NCI-H2171 (cell line): ENCODE measurements at regions not wholly inside any gene's neighbourhood (a gene's known extent, or its start where the extent isn't known, plus 50 kb on each side); places are given as distances from the start of the nearest gene placed in this dataset.
"Not testable (repeated sequence)": the region's sequence is repeated elsewhere in the genome, so short reads cannot be mapped to it uniquely, and the experiment has no call there.

Source experiments
- DNase-seq: peaks from one replicate; lab custom pipeline; 2025; lab: John Stamatoyannopoulos, UW

- DNase-seq: no peak
Observed at GRCh38 chr2:16726577-16726976, 60.9 kb upstream of the CYRIA start.

GRCh38 chr2:16726147-16726546 lies 60.5 kb upstream of the CYRIA start:
- DNase-seq: no peak

DNA sequence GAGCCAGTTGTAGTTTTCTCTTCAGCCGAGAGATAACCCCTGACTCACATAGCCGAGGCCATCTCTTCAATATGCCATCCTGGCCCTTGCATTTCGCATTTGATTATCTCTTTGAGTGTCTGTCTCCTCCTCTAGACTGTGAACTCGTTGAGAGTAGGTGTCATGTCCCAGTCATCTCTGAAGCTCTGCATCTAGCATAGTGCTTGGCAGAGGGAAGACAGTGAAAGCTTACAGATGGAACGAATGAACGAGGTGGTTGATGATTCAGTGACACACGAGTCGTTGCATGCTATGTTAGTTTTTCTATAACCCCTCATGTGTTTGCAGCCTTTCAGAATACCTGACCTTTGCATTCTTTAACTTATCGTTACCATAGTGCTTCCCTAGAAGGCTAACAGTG lies 59.9 kb upstream of the CYRIA start:
- no peak for DNase-seq

DNA sequence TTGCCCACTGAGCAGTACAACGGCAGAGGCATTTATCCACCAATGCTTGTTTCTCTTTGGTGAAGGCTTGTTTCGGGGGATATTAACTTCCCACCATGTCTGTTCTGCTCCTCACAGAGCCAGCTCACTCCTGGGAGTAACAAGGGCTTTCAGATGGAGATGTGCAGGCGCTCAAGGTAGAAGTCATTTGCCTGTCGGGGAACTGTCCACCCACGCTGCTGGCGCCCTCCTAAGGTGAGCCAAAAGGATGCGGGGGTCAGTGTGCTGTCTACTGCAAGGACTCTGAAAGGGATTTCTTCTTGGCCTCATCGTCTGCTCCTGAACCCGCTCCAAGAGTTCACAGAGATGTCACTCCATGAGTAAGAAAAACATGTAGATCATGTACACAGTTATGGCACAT lies 57.0 kb upstream of the CYRIA start:
- no peak for DNase-seq

- DNase-seq: no peak
Observed at GRCh38 chr2:16722126-16722525, 56.5 kb upstream of the CYRIA start.

DNA sequence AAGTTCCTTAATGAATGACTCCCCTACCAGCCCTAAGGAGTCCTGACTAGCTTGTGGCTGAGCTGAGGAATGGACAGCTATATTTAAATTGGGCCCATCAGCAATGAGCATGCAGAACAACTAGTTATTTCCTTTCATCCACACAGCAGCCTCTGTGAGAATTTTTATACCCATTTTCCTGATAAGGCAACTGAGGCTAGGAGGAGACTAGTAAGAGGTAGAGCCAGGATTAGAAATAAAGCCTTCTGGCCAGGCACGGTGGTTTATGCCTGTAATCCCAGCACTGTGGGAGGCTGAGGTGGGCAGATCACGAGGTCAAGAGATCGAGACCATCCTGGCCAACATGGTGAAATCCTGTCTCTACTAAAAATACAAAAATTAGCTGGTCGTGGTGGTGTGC lies 55.9 kb upstream of the CYRIA start:
- not testable (repeated sequence) for DNase-seq

- DNase-seq: not testable (repeated sequence)
Observed at GRCh38 chr2:16720737-16721136, 55.1 kb upstream of the CYRIA start.

- DNase-seq: no peak
Observed at GRCh38 chr2:16719485-16719808, 53.8 kb upstream of the CYRIA start.

GRCh38 chr2:16718576-16719484 lies 53.2 kb upstream of the CYRIA start:
- no peak for DNase-seq

- no peak for DNase-seq
Observed at GRCh38 chr2:16717477-16717876, 51.8 kb upstream of the CYRIA start.

- no peak for DNase-seq
Observed at GRCh38 chr2:16716944-16717343, 51.3 kb upstream of the CYRIA start.

DNA sequence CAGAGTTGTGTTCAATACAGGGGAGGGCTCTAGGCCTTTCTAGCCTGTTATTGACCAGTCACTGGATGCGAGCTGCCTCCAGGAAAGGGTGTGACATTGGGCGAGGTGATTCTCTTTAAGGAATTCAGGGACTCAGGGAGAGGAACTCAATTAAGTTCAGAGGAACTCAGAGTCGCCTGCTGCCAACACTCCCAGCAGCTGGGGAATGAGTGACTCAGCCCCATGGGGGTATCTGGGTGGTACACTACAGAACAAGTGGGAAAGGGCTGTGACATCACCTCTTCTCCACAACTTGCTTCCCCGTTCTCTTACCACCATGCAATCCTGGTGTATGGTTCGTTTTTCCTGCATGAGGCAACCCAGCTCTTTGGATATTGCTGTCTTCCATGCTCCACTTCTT lies 50.4 kb upstream of the CYRIA start:
- DNase-seq: no peak
